GM12873 (cell line): ENCODE measurements at regions not wholly inside any gene's neighbourhood (a gene's known extent, or its start where the extent isn't known, plus 50 kb on each side); places are given as distances from the start of the nearest gene placed in this dataset.

Experiments
- TF ChIP-seq, protein P1 (sequence below): IDR thresholded peaks from 2 replicates; pipeline ENCODE4 v1.5.1; 2012; ENCODE audit warnings: low read depth, mild to moderate bottlenecking, moderate library complexity, low read length, control low read depth; ENCODE audit not compliant: insufficient read depth; ENCODE audit errors: missing control alignments

- TF ChIP-seq, protein P1, sequence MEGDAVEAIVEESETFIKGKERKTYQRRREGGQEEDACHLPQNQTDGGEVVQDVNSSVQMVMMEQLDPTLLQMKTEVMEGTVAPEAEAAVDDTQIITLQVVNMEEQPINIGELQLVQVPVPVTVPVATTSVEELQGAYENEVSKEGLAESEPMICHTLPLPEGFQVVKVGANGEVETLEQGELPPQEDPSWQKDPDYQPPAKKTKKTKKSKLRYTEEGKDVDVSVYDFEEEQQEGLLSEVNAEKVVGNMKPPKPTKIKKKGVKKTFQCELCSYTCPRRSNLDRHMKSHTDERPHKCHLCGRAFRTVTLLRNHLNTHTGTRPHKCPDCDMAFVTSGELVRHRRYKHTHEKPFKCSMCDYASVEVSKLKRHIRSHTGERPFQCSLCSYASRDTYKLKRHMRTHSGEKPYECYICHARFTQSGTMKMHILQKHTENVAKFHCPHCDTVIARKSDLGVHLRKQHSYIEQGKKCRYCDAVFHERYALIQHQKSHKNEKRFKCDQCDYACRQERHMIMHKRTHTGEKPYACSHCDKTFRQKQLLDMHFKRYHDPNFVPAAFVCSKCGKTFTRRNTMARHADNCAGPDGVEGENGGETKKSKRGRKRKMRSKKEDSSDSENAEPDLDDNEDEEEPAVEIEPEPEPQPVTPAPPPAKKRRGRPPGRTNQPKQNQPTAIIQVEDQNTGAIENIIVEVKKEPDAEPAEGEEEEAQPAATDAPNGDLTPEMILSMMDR, result no peak
Measured at GRCh38 chr4:96685691-96686090, 845.8 kb downstream of the PDHA2 start.

DNA sequence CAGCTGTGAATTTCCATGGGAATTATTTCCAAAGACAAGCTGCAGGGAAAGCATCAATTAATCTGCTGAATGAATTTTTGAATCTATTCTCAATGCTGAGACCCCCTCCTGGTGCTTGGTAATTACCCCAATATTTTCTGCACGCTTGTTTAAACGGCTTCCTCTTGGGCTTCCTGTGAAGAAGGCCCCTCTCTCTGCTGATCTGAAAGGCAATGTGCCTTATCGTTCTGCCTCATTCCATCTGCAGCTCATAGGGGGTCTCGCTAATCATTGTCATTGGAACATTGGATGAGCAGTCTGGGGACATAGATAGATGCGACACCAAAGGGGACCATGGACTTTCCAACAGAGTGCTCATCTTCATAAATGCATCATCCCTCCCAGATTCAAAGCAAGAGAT lies 851.6 kb downstream of the PDHA2 start:
- TF ChIP-seq, protein P1, result no peak

DNA sequence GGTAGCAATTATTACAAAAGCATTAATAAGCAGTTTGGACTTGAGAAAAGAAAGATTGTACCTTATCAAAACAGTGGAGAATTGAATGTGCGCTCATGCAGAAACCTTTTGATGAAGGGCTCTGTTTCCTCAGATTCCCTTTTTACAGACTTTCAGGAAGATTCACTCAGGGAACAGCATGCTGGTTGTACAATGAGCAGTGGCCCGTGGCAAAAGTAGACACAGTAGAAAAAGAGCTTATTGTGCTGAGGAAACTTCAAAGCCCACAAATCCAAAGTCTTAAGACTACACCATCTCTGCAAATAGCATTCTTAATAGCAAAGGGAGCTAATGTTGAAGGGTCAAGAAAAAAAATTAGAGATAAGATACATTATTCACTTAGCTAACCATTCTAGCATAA lies 858.9 kb downstream of the PDHA2 start:
- TF ChIP-seq, protein P1, result no peak

GRCh38 chr4:96703265-96703664 lies 863.4 kb downstream of the PDHA2 start:
- TF ChIP-seq, protein P1, result no peak

DNA sequence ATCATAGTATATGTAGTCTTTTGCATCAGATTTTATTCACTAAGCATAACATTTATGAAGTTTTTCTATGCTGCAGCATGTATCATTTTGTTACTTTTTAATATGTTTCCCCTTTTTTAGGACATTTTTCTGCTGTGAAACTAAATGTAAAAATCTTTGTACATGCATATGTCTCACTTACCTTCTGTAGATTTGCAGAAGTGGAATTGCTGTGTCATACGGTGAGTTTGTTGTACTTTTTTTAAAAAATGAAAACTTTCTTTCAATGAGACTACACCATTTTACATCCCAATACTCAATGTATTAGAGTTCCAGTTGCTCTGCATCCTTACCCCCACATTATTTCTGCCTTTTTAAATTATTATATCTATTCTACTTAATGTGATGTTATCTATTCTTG lies 868.9 kb downstream of the PDHA2 start:
- TF ChIP-seq, protein P1, result no peak

DNA sequence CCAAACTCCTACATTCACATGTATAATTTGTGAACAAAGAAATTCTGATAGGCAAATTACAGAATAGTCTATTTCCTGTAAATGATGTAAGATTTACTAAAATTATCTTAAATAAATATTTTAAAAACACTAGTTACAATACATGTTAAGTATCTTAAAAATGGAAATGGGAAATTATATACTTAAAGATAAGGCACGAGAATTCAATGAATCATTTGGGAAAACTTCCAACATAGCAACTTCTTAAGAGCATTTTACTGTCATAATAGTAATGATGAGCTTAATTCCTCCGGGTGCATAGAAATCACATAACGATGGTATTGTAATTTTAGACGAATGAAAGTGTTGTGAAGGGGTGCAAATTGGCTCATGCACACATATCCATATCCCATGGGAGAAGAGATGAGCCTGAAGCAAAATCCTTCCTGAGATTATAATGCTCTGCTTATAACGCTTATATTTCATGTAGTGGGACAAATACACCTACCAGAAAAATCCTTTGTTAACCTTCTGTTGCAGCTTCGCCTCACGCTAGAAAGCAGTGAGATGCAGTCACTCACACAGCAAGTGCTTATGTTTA lies 873.5 kb downstream of the PDHA2 start:
- TF ChIP-seq, protein P1, result no peak

DNA sequence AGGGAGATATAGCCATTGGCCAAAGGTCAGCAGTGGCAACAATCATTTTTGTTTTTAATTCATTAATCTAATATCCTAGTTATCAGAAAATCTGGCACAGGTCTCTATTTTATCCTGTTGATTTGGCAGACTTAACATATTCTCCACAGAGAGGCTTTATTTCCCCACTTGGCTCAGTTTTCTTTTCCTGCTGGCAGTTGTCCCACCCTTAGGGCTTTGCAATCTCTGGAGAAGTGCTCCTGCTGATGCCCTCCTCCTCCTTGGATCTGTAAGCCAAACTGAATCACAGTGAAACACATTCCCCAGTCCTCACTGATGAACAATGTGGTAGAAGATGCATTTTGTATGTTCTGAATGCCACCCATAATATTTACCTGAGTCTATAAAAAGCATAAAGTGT lies 889.7 kb downstream of the PDHA2 start:
- TF ChIP-seq, protein P1, result no peak
